NCI-H187 treated with DMSO at 0.1 percent for 48 hours (cell line): ENCODE measurements at regions not wholly inside any gene's neighbourhood (a gene's known extent, or its start where the extent isn't known, plus 50 kb on each side); places are given as distances from the start of the nearest gene placed in this dataset.
"Not testable (repeated sequence)": the region's sequence is repeated elsewhere in the genome, so short reads cannot be mapped to it uniquely, and the experiment has no call there.

Experiments used
- DNase-seq: peaks from one replicate; lab custom pipeline; 2025; lab: John Stamatoyannopoulos, UW

DNA sequence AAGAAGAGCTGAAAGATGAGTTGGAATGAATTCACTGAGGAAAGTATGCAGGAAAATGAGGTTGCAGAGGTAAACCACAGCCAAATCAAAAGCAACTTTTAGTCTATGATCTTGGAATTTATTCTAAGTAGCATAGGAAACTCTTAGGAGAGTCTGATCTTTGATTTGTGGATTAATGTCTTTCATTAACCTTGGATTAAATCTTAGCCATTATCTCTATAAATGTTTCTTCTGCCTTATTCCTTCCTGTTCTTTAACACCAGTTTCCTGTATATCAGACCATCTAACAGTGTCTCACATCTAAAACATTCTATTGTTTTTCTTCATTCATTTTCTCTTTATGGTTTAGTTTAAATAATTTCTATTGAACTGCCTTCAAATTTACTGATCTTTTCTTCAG is 187.2 kb upstream of the ANKRD55 start:
- no peak for DNase-seq

GRCh38 chr5:56419667-56420066 is 186.5 kb upstream of the ANKRD55 start:
- no peak for DNase-seq

DNA sequence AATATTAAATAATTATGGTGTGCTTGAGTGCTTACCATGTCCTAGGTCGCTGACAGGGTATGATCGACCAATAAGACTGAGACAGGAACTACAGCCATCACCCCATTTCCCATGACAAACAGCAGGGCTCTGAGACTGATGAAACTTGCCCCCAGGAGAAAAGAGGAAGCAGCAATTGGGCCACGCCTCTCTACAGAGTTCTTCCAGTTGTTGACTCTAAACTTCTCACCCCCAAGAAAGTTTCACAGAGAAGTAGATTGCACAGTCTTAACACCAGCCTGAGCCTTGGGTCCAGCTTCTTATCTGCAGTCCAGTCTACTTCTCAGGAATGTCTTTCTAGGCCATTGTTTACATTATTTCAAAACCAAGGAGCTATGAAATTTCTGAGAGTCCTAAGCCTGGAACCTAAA is 182.2 kb upstream of the ANKRD55 start:
- no peak for DNase-seq

DNA sequence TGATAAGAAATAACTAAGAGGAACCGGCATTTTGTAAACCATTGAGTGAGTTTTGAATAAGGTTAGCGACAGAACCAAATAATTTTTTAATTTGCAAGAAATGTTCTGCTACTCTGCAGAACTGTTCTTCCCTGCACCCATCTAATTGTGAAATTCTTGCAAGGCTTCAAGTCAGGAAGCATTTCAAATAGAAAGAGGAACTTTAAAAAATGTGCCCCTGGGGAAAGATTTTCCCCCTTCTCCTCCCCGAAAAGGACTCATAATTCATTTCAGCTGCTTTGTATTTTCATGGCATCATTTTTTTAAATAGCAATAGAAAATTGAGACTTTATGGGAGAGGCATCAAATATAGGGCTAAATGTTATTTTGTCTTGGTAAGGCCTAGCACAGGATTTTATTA is 180.9 kb upstream of the ANKRD55 start:
- DNase-seq = no peak

DNA sequence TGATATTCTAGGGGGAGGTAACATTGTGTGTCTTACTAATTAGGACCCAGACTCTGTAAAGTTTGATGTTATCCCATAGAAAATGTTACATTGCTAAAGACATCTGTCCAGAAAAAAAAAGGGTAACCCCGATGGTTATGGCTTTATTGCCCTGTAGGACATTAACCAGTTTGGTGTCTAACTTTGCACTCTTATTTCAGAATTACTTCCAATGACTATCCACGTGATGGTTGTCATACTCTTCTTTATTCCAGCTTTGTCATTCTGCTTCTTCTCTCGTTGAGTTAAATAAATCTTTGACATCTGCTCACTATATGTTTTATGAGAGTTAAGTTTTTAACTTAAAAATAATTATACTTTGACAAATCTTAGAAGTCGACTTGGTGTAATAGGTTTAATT is 180.4 kb upstream of the ANKRD55 start:
- no peak for DNase-seq

DNA sequence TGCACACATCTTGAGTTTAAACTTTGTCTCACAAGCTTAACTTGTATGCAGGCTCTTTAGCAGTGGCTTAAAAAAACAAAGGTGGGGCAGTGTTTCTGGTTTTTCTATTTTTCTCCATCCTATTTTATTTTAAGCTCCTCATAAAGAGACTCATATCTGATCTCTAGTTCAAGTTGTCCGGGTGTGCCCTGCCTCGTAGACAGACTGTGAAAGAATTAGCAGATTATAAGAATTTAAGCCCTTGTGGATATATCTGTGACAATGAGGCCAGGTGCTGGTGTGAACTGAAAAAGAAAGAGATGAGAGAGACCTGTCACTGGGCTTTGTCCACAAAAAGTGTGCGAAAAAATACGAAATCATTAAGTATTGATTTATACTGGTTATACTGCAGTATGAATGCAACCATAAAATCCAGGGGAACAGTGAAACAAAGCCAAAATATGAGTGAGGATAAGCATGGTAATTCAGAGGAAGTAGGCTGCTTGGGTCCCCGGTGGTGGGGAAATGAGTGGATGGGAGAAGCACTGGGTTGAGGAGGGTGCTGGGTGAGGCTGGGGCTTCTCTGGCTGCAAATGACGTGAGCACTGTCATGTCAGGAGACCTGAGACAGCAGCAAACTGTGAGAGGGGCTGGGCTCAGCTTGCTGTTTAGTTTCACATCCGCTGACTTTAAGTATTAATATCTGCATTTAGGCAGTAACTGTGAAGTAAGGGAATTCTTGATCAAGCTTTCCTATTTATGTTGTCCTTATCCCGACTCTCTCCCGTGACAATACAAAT is 179.7 kb upstream of the ANKRD55 start:
- no peak for DNase-seq

- DNase-seq = no peak
Measured at GRCh38 chr5:56410696-56411095, 177.6 kb upstream of the ANKRD55 start.

- DNase-seq = no peak
Measured at GRCh38 chr5:56409331-56410190, 176.4 kb upstream of the ANKRD55 start.

GRCh38 chr5:56406838-56407237 is 173.7 kb upstream of the ANKRD55 start:
- DNase-seq = no peak

GRCh38 chr5:56406221-56406620 is 173.1 kb upstream of the ANKRD55 start:
- DNase-seq = no peak

DNA sequence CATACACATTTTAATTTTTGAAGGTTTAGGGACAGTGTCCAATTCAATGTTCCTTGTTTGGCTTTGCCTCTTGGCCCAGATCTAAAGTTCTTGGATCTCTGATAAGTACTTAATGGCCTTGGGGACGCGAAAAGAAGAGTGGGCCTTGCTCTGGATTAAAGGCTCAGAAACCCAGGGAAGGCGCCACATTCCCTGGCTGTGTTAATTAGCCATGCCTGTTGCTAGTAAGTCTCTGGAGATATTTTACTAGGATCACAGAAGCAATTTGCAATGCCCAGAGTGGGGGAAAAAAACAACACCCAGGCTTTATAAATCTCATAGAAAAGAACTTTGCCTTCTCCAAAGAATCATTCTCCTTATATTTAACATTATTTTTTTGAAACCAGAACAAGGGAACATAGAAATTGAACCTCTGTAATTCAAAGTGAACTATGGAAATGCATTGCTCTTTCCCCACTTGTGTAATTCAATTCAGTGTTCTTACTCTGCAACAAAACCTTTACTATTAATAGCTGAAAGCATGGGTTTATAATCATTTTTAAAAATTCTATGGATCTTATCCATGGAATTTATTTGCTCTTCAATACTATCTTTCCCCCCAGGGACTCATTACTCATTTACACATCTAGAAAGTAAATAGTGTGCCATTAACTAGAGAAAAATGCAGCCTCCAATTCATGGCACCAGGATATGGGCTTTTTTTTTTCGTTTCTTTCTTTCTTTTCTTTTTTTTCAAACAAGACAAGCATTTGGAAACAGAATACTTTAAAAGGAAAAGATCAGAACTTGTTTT is 172.2 kb upstream of the ANKRD55 start:
- DNase-seq = no peak

GRCh38 chr5:56402266-56403220 is 169.4 kb upstream of the ANKRD55 start:
- no peak for DNase-seq

GRCh38 chr5:56397796-56398195 is 164.7 kb upstream of the ANKRD55 start:
- not testable (repeated sequence) for DNase-seq

DNA sequence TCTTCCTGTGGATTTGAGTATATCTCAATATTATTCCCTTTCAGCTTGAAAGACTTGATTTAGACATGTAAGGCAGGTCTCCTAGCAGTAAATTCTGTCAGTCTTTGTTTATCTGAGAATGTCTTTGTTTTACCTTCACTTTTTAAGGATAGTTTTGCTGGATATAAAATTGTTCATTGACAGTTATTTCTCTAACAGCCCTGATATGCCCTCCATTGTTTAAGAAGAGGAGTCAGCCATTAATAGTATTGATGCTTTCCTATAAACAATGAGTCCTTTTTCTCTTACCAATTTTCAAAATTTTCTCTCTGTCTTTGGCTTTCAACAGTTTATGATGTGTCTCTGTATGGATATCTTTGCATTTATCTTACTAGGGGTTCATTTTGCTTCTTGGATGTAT is 163.5 kb upstream of the ANKRD55 start:
- DNase-seq = no peak

DNA sequence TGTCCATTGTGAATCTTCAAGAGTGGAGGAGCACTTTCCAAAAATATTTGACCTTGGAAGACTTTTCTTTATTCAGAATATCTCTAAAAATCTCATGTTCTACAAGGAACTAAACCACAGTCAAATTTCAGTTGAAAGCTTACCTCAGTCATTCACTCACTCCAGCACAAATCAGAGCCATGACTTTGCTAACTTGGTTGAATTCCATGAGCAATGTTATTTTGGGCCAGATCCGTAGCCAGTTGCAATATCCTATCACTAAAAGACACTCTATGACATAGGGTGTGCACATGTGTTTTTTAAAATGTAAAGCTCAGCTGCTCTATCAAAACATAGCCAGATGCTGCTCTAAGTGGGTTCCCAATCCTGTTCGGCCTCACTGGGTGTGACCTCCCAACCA is 156.1 kb upstream of the ANKRD55 start:
- no peak for DNase-seq

DNA sequence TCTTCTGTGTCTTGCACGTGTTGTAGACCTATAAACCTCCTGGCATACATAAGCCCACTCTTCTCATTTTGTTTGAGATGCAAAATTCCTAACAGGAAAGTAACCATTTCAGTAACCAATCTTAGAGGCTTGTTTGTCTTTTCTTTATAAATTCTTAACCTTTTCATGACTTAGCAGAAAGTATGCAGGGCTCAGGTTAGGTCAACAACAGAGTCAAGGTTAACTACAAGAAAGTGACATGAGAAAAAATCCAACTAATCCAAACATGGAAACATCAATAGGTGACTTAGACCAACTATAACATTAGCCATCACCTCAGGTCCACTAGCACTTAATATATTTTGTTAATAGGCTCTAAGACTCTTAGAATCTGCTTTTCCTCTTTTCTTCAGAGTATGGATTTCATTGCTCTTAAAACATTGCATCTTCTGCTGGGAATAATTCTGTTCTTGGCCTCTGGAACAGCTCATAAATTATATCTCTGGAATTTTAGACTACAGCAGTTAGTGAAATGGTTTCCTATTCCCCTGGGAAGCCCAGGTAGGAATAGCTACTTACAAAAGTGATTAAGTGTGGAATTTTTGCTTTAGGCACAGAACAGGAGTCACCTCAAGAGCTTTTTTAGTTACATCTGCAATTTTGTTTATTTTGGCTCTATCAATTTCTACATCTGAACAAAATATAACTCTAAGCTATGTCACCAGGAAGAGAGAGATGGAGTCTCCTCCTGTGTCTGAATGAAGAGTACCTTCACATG is 155.3 kb upstream of the ANKRD55 start:
- no peak for DNase-seq

DNA sequence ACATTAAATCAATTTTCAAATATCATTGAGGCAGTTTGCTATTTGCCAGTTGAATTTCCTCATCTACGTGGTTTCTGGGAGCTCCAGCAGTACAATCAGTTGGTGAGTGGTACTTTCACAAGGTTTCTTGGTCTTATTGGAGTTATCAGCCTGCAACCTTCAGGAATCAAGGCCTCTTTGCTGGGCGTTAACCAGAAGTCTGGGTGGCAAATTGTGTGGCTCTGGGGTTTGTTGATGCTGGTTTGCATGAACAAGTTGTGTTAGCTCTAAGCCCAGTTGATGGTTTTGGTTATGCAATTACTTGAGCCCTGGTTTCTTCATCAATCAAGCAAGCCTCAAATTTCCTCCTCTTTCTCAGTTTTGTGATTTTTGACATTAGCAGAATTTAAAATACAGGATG is 152.9 kb upstream of the ANKRD55 start:
- no peak for DNase-seq

DNA sequence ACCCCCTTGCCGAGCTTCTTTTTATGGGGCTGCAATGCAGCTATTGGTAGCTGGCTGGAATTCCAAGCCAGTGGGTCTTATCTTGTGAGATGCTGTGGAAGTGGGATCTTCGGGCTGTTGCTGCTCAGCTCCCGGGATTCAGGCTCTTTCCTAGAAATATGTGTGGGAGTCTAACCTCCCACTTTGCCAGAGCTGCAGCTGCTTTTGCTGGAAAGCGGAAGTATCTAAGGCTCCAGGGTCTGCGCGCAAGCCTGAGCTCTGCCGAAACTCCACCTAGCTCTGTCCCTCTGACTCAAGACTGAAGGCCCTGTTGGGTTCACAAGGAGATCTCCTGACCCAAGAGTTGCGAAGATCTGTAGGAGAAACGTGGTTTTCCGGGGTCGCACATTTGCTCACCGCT is 151.1 kb upstream of the ANKRD55 start:
- DNase-seq = no peak

DNA sequence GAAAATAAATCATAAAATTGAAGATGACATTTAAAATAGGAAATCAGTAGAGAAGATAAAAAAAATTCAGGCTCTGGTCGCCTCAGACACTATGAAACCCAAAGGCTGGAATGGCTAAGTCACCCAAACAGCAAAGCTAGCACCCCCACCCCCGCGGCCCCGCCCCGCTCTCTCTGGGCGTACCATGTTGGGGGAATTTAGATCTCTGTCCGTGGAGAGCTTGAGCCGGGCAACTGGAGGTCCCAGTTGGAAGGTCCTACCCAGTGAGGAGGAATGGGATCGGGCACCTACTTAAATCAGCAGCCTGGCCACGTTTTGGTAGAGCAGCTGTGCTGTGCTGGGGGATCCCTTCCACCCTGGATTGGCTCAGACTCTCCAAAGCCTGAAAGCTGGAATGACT is 150.6 kb upstream of the ANKRD55 start:
- no peak for DNase-seq

GRCh38 chr5:56382896-56383295 is 149.8 kb upstream of the ANKRD55 start:
- no peak for DNase-seq

DNA sequence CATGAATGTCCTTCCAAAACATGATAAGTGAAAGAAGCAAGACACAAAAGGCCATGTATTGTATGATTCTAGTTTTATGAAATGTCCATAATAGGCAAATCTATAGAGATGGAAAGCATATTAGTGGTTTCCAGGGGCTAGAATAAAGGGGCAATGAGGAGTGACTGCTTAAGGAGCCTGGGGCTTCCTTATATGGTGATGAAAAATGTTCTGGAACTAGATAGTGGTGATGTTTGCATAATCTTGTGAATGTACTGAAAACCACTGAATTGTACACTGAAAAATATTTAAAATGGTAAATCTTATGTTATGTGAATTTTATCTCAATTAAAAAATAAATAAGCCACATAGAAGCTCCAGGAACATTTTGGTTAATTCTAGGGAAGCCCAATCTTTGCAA is 144.4 kb upstream of the ANKRD55 start:
- DNase-seq = no peak
